ENCODE measurements at regions not wholly inside any gene's neighbourhood (a gene's known extent, or its start where the extent isn't known, plus 50 kb on each side); places are given as distances from the start of the nearest gene placed in this dataset.

DNA sequence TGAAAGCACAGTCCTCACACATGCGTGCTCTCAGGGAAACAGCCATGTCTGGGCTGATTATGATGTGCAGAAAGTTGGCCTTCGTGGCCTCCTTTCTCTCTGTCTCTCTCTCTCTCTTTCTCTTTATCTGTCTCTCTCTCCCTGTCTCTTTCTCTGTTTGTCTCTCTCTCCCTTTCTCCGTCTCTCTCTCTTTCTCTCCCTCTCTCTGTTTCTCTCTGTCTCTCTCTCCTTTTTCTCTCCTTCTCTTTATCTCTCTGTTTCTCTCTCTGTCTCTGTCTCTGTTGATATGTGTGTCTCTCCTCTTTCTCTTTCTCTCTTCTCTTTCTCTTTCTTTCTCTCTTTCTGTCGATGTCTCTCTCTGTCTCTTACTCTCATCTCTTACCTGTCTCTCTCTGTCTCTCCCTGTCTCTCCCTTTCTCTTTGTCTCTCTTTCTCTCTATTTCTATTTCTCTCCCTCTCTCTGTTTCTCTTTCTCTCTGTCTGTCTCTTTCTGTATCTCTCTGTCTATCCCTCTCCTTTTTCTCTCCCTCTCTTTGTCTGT lies 105.4 kb upstream of the MPP7 start:
- intact Hi-C loops (cut with DNase I) = no loop called here
- H3K27ac ChIP-seq = no peak overlapping the region
- H3K4me3 ChIP-seq = no peak overlapping the region
- no peak for DNase-seq
- no peaks in the 10 kb centered on the region for H3K27me3 ChIP-seq
- no peak for ATAC-seq
- no peak for FAIRE-seq
- 81 to 93% methylated on average over 4 of the region's 4 CpGs for WGBS, 2 donors
- no peaks in the 10 kb centered on the region for H3K4me1 ChIP-seq
- TF ChIP-seq, protein P1, sequence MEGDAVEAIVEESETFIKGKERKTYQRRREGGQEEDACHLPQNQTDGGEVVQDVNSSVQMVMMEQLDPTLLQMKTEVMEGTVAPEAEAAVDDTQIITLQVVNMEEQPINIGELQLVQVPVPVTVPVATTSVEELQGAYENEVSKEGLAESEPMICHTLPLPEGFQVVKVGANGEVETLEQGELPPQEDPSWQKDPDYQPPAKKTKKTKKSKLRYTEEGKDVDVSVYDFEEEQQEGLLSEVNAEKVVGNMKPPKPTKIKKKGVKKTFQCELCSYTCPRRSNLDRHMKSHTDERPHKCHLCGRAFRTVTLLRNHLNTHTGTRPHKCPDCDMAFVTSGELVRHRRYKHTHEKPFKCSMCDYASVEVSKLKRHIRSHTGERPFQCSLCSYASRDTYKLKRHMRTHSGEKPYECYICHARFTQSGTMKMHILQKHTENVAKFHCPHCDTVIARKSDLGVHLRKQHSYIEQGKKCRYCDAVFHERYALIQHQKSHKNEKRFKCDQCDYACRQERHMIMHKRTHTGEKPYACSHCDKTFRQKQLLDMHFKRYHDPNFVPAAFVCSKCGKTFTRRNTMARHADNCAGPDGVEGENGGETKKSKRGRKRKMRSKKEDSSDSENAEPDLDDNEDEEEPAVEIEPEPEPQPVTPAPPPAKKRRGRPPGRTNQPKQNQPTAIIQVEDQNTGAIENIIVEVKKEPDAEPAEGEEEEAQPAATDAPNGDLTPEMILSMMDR (IDR thresholded peaks at IDR 0.05) = no peak
- no peaks in the 10 kb centered on the region for H3K9me3 ChIP-seq
- no peaks in the 10 kb centered on the region for H3K36me3 ChIP-seq

DNA sequence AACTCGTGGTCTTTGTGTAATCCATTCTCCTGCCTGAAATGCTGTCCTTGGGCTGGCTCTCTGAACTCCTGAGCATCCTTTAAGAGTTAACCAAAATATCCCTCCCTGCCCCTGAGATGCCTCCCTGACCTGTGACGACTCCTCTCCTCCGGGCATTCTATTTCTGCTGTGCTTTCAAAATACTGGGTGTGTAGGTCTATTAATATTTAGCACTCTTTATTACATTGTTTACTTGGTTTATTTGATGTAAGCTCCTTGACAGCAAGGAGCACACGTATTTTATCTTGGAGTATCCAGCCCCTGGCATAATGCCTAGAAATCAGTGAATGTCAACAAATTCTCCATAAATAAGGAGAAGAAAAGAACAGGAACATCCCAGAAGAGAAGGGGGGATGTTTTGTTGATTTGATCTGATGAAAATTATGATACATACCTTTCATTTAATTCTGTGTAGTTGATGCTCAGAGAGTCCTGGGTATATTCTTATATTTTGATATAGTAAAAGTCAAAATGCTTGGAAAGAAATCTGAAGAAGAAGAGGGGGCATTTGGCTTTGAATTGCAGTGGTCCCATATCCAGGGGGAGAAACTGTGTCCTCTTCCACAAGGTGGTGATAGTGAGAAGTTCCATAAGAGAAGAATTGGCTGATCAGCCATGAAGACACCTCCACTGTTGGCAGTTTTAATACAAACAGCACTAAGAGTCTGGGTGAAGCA lies 107.7 kb upstream of the MPP7 start:
- no peak overlapping the region for H3K4me3 ChIP-seq
- FAIRE-seq (no peak), ATAC-seq (no peak), DNase-seq (no peak)
- no peaks in the 10 kb centered on the region for H3K4me1 ChIP-seq
- H3K36me3 ChIP-seq = no peaks in the 10 kb centered on the region
- H3K27me3 ChIP-seq = no peaks in the 10 kb centered on the region
- no peaks in the 10 kb centered on the region for H3K9me3 ChIP-seq
- 7 to 10% methylated on average over 4 of the region's 4 CpGs for WGBS, 2 donors
- intact Hi-C loops (cut with DNase I) = no loop called here
- H3K27ac ChIP-seq = no peak overlapping the region
- TF ChIP-seq, protein P1 (IDR thresholded peaks at IDR 0.05) = no peak

DNA sequence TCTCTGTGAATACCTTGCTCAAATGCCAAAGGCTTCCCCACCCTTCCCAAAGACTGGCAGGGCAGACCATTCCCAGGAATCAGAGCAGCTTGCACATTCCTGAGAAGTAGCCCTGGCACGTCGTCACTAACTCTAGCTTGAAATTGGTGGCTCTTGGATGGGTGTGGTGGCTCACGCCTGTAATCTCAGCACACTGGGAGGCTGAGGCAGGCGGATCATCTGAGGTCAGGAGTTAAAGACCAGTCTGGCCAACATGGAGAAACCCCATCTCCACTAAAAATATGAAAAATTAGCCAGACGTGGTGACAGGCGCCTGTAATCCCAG lies 108.2 kb upstream of the MPP7 start:
- intact Hi-C loops (cut with DNase I) = no loop called here
- ATAC-seq (no peak), DNase-seq (no peak), FAIRE-seq (no peak)
- no peaks in the 10 kb centered on the region for H3K4me1 ChIP-seq
- TF ChIP-seq, protein P1 (IDR thresholded peaks at IDR 0.05) = no peak
- no peak overlapping the region for H3K27ac ChIP-seq
- WGBS, 2 donors = 77 to 87% methylated on average over 6 of the region's 6 CpGs
- H3K4me3 ChIP-seq = no peak overlapping the region
- H3K27me3 ChIP-seq = no peaks in the 10 kb centered on the region
- H3K9me3 ChIP-seq = no peaks in the 10 kb centered on the region
- H3K36me3 ChIP-seq = no peaks in the 10 kb centered on the region

DNA sequence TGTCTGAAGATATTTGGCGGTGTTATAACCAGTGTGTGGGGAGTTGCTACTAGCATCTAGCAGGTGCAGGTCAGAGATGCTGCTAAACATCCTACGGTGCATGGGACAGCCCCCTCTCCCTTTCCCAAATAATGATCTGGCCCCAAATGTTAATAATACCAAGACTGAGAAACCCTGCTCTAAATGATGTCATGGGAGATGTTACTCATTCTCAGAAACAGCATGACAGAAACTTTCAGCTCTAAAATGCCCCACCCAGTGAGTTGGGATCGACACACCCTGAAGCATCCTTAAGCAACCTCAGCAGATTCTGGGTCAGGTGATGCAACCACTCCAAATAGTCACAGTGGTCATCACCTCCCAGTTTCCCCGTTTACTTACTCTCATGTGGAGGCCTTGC lies 108.8 kb upstream of the MPP7 start:
- Histone ChIP-seq H3K9me3 (no peaks in the 10 kb centered on the region), H3K27me3 (no peaks in the 10 kb centered on the region), H3K27ac (no peak overlapping the region), H3K36me3 (no peaks in the 10 kb centered on the region), H3K4me1 (no peaks in the 10 kb centered on the region), H3K4me3 (no peak overlapping the region)
- intact Hi-C loops (cut with DNase I) = no loop called here
- WGBS, 2 donors = 71 to 80% methylated on average over 4 of the region's 4 CpGs
- ATAC-seq (no peak), DNase-seq (no peak), FAIRE-seq (no peak)
- TF ChIP-seq, protein P1 (IDR thresholded peaks at IDR 0.05) = no peak

DNA sequence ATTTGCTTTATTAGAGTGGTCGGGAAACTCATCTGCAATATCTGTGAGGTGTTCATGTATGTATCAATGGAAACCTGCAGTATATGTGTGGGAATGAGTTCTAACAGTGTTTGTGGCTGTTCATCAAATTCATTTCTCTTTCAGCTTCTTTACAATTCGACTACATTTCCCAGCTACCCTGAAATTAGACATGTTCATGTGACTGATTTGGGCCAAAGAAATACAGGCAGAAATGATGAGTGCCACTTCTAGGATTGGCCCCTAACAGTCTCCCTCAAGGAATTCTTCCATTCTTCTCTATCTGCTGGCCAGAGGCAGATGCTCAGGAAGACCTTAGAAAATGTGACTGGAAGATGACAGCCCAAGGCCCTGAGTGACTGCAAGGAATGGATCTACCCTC lies 114.8 kb upstream of the WAC start:
- Histone ChIP-seq H3K9me3 (no peaks in the 10 kb centered on the region), H3K27me3 (no peaks in the 10 kb centered on the region), H3K4me1 (no peaks in the 10 kb centered on the region), H3K36me3 (no peaks in the 10 kb centered on the region), H3K27ac (no peak overlapping the region), H3K4me3 (no peak overlapping the region)
- no peak for FAIRE-seq
- intact Hi-C loops (cut with DNase I) = no loop called here
- TF ChIP-seq, protein P1 (IDR thresholded peaks at IDR 0.05) = no peak
- 61 to 78% methylated on average over 2 of the region's 2 CpGs for WGBS, 2 donors
- ATAC-seq = no peak
- no peak for DNase-seq

All from pancreas (tissue), 10 donors.